Gastrocnemius medialis (tissue), 4 donors: ENCODE measurements at regions not wholly inside any gene's neighbourhood (a gene's known extent, or its start where the extent isn't known, plus 50 kb on each side); places are given as distances from the start of the nearest gene placed in this dataset.

Experiments used
- POLR2A ChIP-seq, 2 donors: fragments of 450-650 bp; IDR thresholded peaks; one replicate each; pipeline ENCODE4 v1.6.1; 2017; ENCODE audit warnings: antibody characterized with exemption in 2 of 2, mild to moderate bottlenecking in 2 of 2, moderate library complexity in 2 of 2
- TF ChIP-seq, protein P1 (sequence below), 5 experiments: fragments of 450-650 bp in 3 of 5; fragments of 200-600 bp in 2 of 5; sonication (generic) in 2 of 5; IDR thresholded peaks in 4 of 5; conservative IDR thresholded peaks in 1 of 5; 1 replicate in 4 of 5; 2 replicates in 1 of 5; pipeline ENCODE4 v1.5.1; 2016 to 2019; ENCODE audit warnings: antibody characterized with exemption in 5 of 5, mild to moderate bottlenecking in 3 of 5, moderate library complexity in 3 of 5

DNA sequence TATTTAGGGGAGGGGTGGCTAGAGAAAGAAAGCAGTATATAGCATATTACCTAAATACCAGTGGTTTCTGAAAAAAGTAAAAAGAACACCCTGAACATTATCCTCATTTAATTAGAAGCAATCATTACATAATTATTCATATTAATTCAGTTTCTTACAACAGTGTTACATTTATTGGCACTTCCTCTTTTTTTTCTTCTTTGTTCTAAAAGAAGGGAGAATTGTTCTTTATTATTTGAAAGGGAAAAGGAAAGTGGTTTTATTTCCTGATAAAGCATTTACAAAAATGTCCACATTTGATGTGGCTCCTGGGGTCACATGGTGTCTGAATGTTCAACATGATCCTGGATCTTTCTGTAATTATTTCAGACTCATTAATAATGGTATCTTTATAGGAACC lies 254.9 kb upstream of the ZEB2 start:
- TF ChIP-seq, protein P1, sequence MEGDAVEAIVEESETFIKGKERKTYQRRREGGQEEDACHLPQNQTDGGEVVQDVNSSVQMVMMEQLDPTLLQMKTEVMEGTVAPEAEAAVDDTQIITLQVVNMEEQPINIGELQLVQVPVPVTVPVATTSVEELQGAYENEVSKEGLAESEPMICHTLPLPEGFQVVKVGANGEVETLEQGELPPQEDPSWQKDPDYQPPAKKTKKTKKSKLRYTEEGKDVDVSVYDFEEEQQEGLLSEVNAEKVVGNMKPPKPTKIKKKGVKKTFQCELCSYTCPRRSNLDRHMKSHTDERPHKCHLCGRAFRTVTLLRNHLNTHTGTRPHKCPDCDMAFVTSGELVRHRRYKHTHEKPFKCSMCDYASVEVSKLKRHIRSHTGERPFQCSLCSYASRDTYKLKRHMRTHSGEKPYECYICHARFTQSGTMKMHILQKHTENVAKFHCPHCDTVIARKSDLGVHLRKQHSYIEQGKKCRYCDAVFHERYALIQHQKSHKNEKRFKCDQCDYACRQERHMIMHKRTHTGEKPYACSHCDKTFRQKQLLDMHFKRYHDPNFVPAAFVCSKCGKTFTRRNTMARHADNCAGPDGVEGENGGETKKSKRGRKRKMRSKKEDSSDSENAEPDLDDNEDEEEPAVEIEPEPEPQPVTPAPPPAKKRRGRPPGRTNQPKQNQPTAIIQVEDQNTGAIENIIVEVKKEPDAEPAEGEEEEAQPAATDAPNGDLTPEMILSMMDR (IDR thresholded peaks at IDR 0.05 in 4 of 5, conservative IDR thresholded peaks at IDR 0.05 in 1 of 5) = no peak
- TF ChIP-seq POLR2A (IDR thresholded peaks at IDR 0.05) = no peak
